K562 (cell line): ENCODE measurements at regions not wholly inside any gene's neighbourhood (a gene's known extent, or its start where the extent isn't known, plus 50 kb on each side); places are given as distances from the start of the nearest gene placed in this dataset.

Experiments
- ATAC-seq: fragments of 200-7000 bp; cut with Tn5 transposase; 3 replicates; pipeline ENCODE4 v1.9.1; 2020; ENCODE audit warnings: moderate library complexity
- BruUV-seq: library from RNA; stranded (reverse); fragments of 400-500 nt; replicated peaks from 2 replicates; lab custom pipeline; 2021; lab: Mats Ljungman, UMichigan
- CTCF ChIA-PET: fragments of 300-600 bp; formaldehyde crosslinking; extraction: SDS; loops from one replicate; lab custom pipeline; 2021; ENCODE audit warnings: low intra/inter-chr PET ratio; lab: Yijun Ruan, JAX
- POLR2A ChIA-PET: fragments of 300-600, 350-650 bp; sonication (Branson Sonifier 250); formaldehyde crosslinking; extraction: SDS; loops from one replicate; lab custom pipeline; 2021; ENCODE audit warnings: antibody characterized with exemption, inconsistent platforms; lab: Yijun Ruan, JAX
- DNase-seq, 4 experiments: peaks; one replicate each; pipeline versions ENCODE4 v3.0.0 to v3.0.0-alpha.2; 2011 to 2018; ENCODE audit warnings: low spot score in 3 of 4, mixed read lengths in 3 of 4; ENCODE audit errors: extremely low read depth in 1 of 4
- FAIRE-seq: peaks from 2 replicates; lab custom pipeline; 2011; peaks lifted over from hg19 to GRCh38; lab: Jason Lieb, UNC
- H2AFZ ChIP-seq: 2 replicates; pipeline ENCODE4 v1.6.0; 2011; ENCODE audit warnings: low read depth, low read length, control low read depth, inconsistent platforms
- H3K27ac ChIP-seq: fragments of 200-600 bp; 3 replicates; pipeline ENCODE4 v1.8.0; 2011; ENCODE audit warnings: low read depth, mild to moderate bottlenecking, control low read depth, inconsistent platforms, low read length, moderate library complexity, mixed read lengths; ENCODE audit errors: extremely low read depth
- H3K27me3 ChIP-seq, 2 experiments: fragments of 300-600 bp in 1 of 2; 2 replicates in 1 of 2; 3 replicates in 1 of 2; pipeline versions ENCODE4 v1.6.0 to v1.8.0; 2011; ENCODE audit warnings: inconsistent platforms in 2 of 2, low read length in 2 of 2, mild to moderate bottlenecking in 1 of 2, mixed read lengths in 1 of 2, moderate library complexity in 1 of 2; ENCODE audit not compliant: control insufficient read depth in 2 of 2, insufficient read depth in 2 of 2
- H3K36me3 ChIP-seq: fragments of 300-600 bp; 3 replicates; pipeline ENCODE4 v1.8.0; 2011; ENCODE audit warnings: mild to moderate bottlenecking, low read length, inconsistent platforms; ENCODE audit not compliant: control insufficient read depth, insufficient read depth
- H3K4me1 ChIP-seq, 2 experiments: fragments of 200-600 bp in 1 of 2; replicated peaks in 1 of 2; 2 replicates in 1 of 2; 3 replicates in 1 of 2; pipeline versions ENCODE4 v1.5.1 to v1.8.0; 2011; ENCODE audit warnings: inconsistent platforms in 2 of 2, low read length in 2 of 2, mild to moderate bottlenecking in 1 of 2, mixed read lengths in 1 of 2, moderate library complexity in 1 of 2; ENCODE audit not compliant: control insufficient read depth in 2 of 2, insufficient read depth in 2 of 2
- H3K4me2 ChIP-seq: 2 replicates; pipeline ENCODE4 v1.6.1; 2011; ENCODE audit warnings: low read length, control low read depth, inconsistent platforms, mixed read lengths; ENCODE audit not compliant: insufficient read depth
- H3K4me3 ChIP-seq: fragments of 200-600 bp; sonication (generic), shearing (Covaris generic); 2 replicates; pipeline ENCODE4 v1.5.1; 2016; ENCODE audit warnings: control low read depth, inconsistent platforms
- H3K79me2 ChIP-seq: fragments of 200-600 bp; 3 replicates; pipeline ENCODE4 v1.8.0; 2011; ENCODE audit warnings: low read length, inconsistent platforms; ENCODE audit not compliant: control insufficient read depth, insufficient read depth
- H3K9ac ChIP-seq, 2 experiments: 2 replicates each; pipeline versions ENCODE4 v1.6.0 to v1.6.1; 2011; ENCODE audit warnings: low read depth in 2 of 2, low read length in 2 of 2, control low read depth in 1 of 2, inconsistent platforms in 1 of 2, mild to moderate bottlenecking in 1 of 2, mixed read lengths in 1 of 2; ENCODE audit not compliant: insufficient read depth in 1 of 2
- H3K9me1 ChIP-seq: one replicate; pipeline ENCODE4 v1.6.0; 2011; ENCODE audit warnings: inconsistent platforms, mild to moderate bottlenecking, low read length, moderate library complexity; ENCODE audit not compliant: control insufficient read depth, insufficient read depth
- H3K9me3 ChIP-seq: replicated peaks from 2 replicates; pipeline ENCODE4 v1.5.1; 2011; ENCODE audit warnings: low read depth, low read length, inconsistent platforms; ENCODE audit not compliant: control insufficient read depth, insufficient read depth
- H4K20me1 ChIP-seq: replicated peaks from 2 replicates; pipeline ENCODE4 v1.6.1; 2011; ENCODE audit warnings: low read length, inconsistent platforms, mixed read lengths; ENCODE audit not compliant: control insufficient read depth, insufficient read depth
- CBX1 ChIP-seq: sonication (generic); IDR thresholded peaks from 2 replicates; pipeline ENCODE4 v1.6.1; 2016; ENCODE audit warnings: antibody characterized with exemption, low read depth, mild to moderate bottlenecking
- CREBBP ChIP-seq: IDR thresholded peaks from one replicate; pipeline ENCODE4 v1.6.1; 2012; ENCODE audit warnings: low read depth, mild to moderate bottlenecking, control low read depth, inconsistent platforms, low read length
- FOXK1 ChIP-seq: sonication (generic); formaldehyde crosslinking; IDR thresholded peaks from 2 replicates; pipeline ENCODE4 v1.8.0; 2022; ENCODE audit warnings: missing genetic modification reagents, mild to moderate bottlenecking, borderline replicate concordance
- JUN ChIP-seq, 2 experiments: sonication (generic) in 1 of 2; formaldehyde crosslinking in 1 of 2; IDR thresholded peaks; 2 replicates each; pipeline versions ENCODE4 v1.6.1 to v1.8.0; 2012 to 2022; ENCODE audit warnings: borderline replicate concordance in 2 of 2, mild to moderate bottlenecking in 2 of 2, improper control_type of control experiment in 1 of 2, low read depth in 1 of 2, low read length in 1 of 2, missing genetic modification reagents in 1 of 2
- NCOA2 ChIP-seq, 2 experiments: fragments of 450-650 bp; IDR thresholded peaks; 2 replicates each; pipeline ENCODE4 v1.6.1; 2018; ENCODE audit warnings: mild to moderate bottlenecking in 2 of 2, moderate library complexity in 1 of 2; ENCODE audit not compliant: partially characterized antibody in 2 of 2
- NFIX ChIP-seq: fragments of 250-450 bp; sonication (Bioruptor Pico); IDR thresholded peaks from 2 replicates; pipeline ENCODE4 v1.4.0; 2020; ENCODE audit warnings: low read depth, mild to moderate bottlenecking, moderate library complexity
- SMARCA5 ChIP-seq: fragments of 450-650 bp; IDR thresholded peaks from 2 replicates; pipeline ENCODE4 v1.6.1; 2016
- ZNF316 ChIP-seq: fragments of 450-650 bp; IDR thresholded peaks from 2 replicates; pipeline ENCODE4 v1.6.1; 2016
- ZNF445 ChIP-seq: fragments of 250-450 bp; sonication (Bioruptor Pico); IDR thresholded peaks from 2 replicates; pipeline ENCODE4 v1.4.0; 2020; ENCODE audit warnings: low read depth, mild to moderate bottlenecking, moderate library complexity
- WGBS: fragments of 100-300 bp; shearing (Covaris generic); methylation state at CpG from one replicate; pipeline ENCODE4 v1.1.6; 2016; ENCODE audit warnings: low coverage, mixed read lengths; ENCODE audit not compliant: insufficient coverage; ENCODE audit errors: missing lambda C conversion rate; 5-methylcytosine and 5-hydroxymethylcytosine counted together
- in situ Hi-C: fragments of 300-500 bp; cut with MboI; formaldehyde crosslinking; loops from 4 replicates; pipeline ENCODE4 v1.15.0; 2018; ENCODE audit warnings: inconsistent platforms, mixed read lengths
- intact Hi-C: fragments of 100-400 bp; cut with micrococcal nuclease; formaldehyde crosslinking; loops from 2 replicates; pipeline ENCODE4 v1.14.2; 2022
- TF ChIP-seq, protein P1 (sequence below): fragments of 250-450 bp; sonication (Bioruptor Pico); IDR thresholded peaks from 2 replicates; pipeline ENCODE4 v1.9.0; 2021; ENCODE audit warnings: mild to moderate bottlenecking

DNA sequence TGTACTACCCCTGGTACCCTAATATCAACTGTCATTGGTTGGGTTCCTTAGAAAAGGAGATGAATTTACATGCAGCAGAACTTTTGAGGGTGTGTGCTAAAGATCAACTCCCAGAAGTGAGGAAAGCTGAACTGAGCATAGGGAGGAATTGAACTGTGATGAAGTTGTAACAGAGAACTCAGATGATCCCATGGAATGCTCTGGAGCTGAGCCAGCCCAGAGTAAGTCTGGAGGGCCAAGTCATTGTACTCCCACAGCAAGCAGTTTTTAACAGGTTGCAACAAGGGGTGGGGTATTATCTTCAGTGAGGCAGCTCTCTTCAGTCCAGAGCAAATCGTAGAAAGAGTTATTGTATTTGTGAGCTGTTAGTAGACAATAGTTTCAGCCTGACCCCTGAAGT is 572.3 kb downstream of the PYDC2 start (continued):
- no peak for TF ChIP-seq NCOA2 (IDR thresholded peaks at IDR 0.05; ENCODE audit: partially characterized antibody in 2 of 2)
- TF ChIP-seq, all 486 proteins: peak for 0

DNA sequence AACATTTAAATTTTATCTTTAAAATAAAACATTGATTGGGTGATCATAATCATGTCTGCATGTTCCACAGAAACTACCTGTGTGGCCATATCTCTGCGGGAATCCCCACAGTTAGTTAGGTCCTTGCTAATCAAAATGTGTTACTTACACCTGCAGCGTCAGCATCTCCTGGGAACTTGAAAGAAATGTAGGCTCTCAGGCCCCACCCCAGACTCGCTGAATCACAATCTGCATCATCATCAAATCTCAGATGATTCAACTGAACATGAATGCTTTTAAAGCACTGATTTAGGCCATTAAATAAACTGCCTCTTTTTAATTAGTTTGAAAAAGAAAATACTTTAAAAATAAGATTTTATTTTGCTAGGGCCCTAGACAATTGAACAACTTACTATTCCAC is 577.8 kb downstream of the PYDC2 start:
- ChIA-PET CTCF (no interaction called here), POLR2A (interaction anchor here (0.6 kb wide), 1 partner anchor 26 kb away, joined by 3 read pairs; no protein-coding TSS in a partner anchor)
- 0 out of 2 replicates have a peak, but pooled peaks cover 4% of the 10 kb centered on the region for H3K9me3 ChIP-seq
- no peaks in the 10 kb centered on the region for H3K9me1 ChIP-seq
- intact Hi-C loops (loop anchor here (10.0 kb wide), 1 partner anchor 624 kb away; no protein-coding TSS in a partner anchor), in situ Hi-C loops (no loop called here)
- H3K27me3 ChIP-seq, result no peaks in the 10 kb centered on the region
- H4K20me1 ChIP-seq, result no peaks in the 10 kb centered on the region
- H3K27ac ChIP-seq, result no peak overlapping the region
- H3K79me2 ChIP-seq, result no peaks in the 10 kb centered on the region
- H3K4me2 ChIP-seq, result no peak overlapping the region
- no peak overlapping the region for H3K9ac ChIP-seq
- 4% methylated on average over 3 of the region's 3 CpGs for WGBS
- no peak for ATAC-seq
- no peak overlapping the region for H2AFZ ChIP-seq
- H3K36me3 ChIP-seq, result no peaks in the 10 kb centered on the region
- no TSS peak for BruUV-seq
- H3K4me3 ChIP-seq, result no peak overlapping the region
- no peak for DNase-seq
- no peaks in the 10 kb centered on the region for H3K4me1 ChIP-seq
- FAIRE-seq, result no peak
- TF ChIP-seq JUN (IDR thresholded peaks at IDR 0.05; ENCODE audit: borderline replicate concordance, low read depth, low read length) (no peak), JUN (CRISPR knock-in tag; IDR thresholded peaks at IDR 0.05; ENCODE audit: borderline replicate concordance) (no peak), ZNF445 (no peak), FOXK1 (CRISPR knock-in tag) (no peak), NFIX (CRISPR knock-in tag) (no peak), CBX1 (no peak), ZNF316 (no peak), SMARCA5 (no peak), CREBBP (no peak)
- TF ChIP-seq, protein P1, sequence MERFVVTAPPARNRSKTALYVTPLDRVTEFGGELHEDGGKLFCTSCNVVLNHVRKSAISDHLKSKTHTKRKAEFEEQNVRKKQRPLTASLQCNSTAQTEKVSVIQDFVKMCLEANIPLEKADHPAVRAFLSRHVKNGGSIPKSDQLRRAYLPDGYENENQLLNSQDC (CRISPR knock-in tag), result no peak
